SK-N-MC (cell line): ENCODE measurements at regions not wholly inside any gene's neighbourhood (a gene's known extent, or its start where the extent isn't known, plus 50 kb on each side); places are given as distances from the start of the nearest gene placed in this dataset.

ENCODE experiments used
- DNase-seq: peaks from one replicate; pipeline ENCODE4 v3.0.0-alpha.2; 2011; ENCODE audit warnings: low read depth, low spot score
- H3K27ac ChIP-seq: fragments of 200-600 bp; sonication (generic); 2 replicates; pipeline ENCODE4 v1.5.1; 2016; ENCODE audit warnings: mixed run types
- H3K36me3 ChIP-seq: fragments of 200-600 bp; sonication (generic); 2 replicates; pipeline ENCODE4 v1.6.1; 2017; ENCODE audit warnings: antibody characterized with exemption, low read length, mixed read lengths; ENCODE audit not compliant: insufficient read depth
- H3K4me3 ChIP-seq: fragments of 200-600 bp; sonication (generic); 2 replicates; pipeline ENCODE4 v1.5.1; 2016
- H3K9ac ChIP-seq: fragments of 200-600 bp; sonication (generic); 2 replicates; pipeline ENCODE4 v1.8.0; 2017; ENCODE audit warnings: mixed run types, mixed read lengths; ENCODE audit not compliant: insufficient read length
- H3K9me3 ChIP-seq: fragments of 200-600 bp; sonication (generic); 2 replicates; pipeline ENCODE4 v1.6.1; 2017; ENCODE audit warnings: low read depth, mild to moderate bottlenecking, antibody characterized with exemption, low read length, moderate library complexity, mixed read lengths
- EZH2 ChIP-seq: fragments of 200-600 bp; sonication (generic); IDR thresholded peaks from one replicate; pipeline ENCODE4 v1.6.1; 2017; ENCODE audit warnings: antibody characterized with exemption
- FOXP2 ChIP-seq: optimal IDR thresholded peaks from 2 replicates; pipeline ENCODE3; 2011; ENCODE audit warnings: mild to moderate bottlenecking, moderate library complexity; ENCODE audit not compliant: insufficient read depth; ENCODE audit errors: extremely low read length, control extremely low read depth
- POLR2AphosphoS5 ChIP-seq: IDR thresholded peaks from 2 replicates; pipeline ENCODE4 v1.6.1; 2012; ENCODE audit warnings: mild to moderate bottlenecking, low read depth, low read length, borderline replicate concordance

- TF ChIP-seq POLR2AphosphoS5, result no peak
- TF ChIP-seq FOXP2, result no peak
- no peak for TF ChIP-seq EZH2
- no peaks in the 10 kb centered on the region for H3K36me3 ChIP-seq
- no peak for DNase-seq
Measured at GRCh38 chr13:47281991-47282390, 385.1 kb upstream of the HTR2A start.

GRCh38 chr13:47279920-47280319, 383.1 kb upstream of the HTR2A start:
- DNase-seq, result no peak
- Histone ChIP-seq H3K36me3 (no peaks in the 10 kb centered on the region), H3K9me3 (no peaks in the 10 kb centered on the region), H3K4me3 (no peak overlapping the region), H3K9ac (no peak overlapping the region), H3K27ac (no peak overlapping the region)
- no peak for TF ChIP-seq POLR2AphosphoS5
- TF ChIP-seq FOXP2, result no peak
- no peak for TF ChIP-seq EZH2

More at GRCh38 chr13:47281991-47282390, 385.1 kb upstream of the HTR2A start:
- no peak overlapping the region for H3K9ac ChIP-seq
- H3K9me3 ChIP-seq, result no peaks in the 10 kb centered on the region
- no peak overlapping the region for H3K4me3 ChIP-seq
- H3K27ac ChIP-seq, result no peak overlapping the region

GRCh38 chr13:47277774-47278173, 380.9 kb upstream of the HTR2A start:
- DNase-seq, result no peak
- Histone ChIP-seq H3K9ac (no peak overlapping the region), H3K4me3 (no peak overlapping the region), H3K27ac (no peak overlapping the region), H3K36me3 (no peaks in the 10 kb centered on the region), H3K9me3 (no peaks in the 10 kb centered on the region)
- no peak for TF ChIP-seq POLR2AphosphoS5
- TF ChIP-seq EZH2, result no peak
- no peak for TF ChIP-seq FOXP2

- no peaks in the 10 kb centered on the region for H3K9me3 ChIP-seq
- DNase-seq, result no peak
- TF ChIP-seq FOXP2 (no peak), POLR2AphosphoS5 (no peak)
- H3K27ac ChIP-seq, result no peak overlapping the region
- H3K36me3 ChIP-seq, result no peaks in the 10 kb centered on the region
- H3K9ac ChIP-seq, result no peak overlapping the region
- H3K4me3 ChIP-seq, result no peak overlapping the region
Measured at GRCh38 chr13:47268270-47268669, 371.4 kb upstream of the HTR2A start.

GRCh38 chr13:47258384-47258783, 361.5 kb upstream of the HTR2A start:
- Histone ChIP-seq H3K9me3 (no peaks in the 10 kb centered on the region), H3K4me3 (no peak overlapping the region), H3K27ac (no peak overlapping the region), H3K9ac (no peak overlapping the region), H3K36me3 (no peaks in the 10 kb centered on the region)
- no peak for DNase-seq
- TF ChIP-seq EZH2 (no peak), FOXP2 (no peak), POLR2AphosphoS5 (no peak)

- H3K9me3 ChIP-seq, result no peaks in the 10 kb centered on the region
- H3K36me3 ChIP-seq, result no peaks in the 10 kb centered on the region
- no peak overlapping the region for H3K27ac ChIP-seq
- H3K4me3 ChIP-seq, result no peak overlapping the region
- no peak overlapping the region for H3K9ac ChIP-seq
- no peak for DNase-seq
- TF ChIP-seq EZH2 (no peak), FOXP2 (no peak), POLR2AphosphoS5 (no peak)
Measured at GRCh38 chr13:47256618-47257017, 359.8 kb upstream of the HTR2A start.

- Histone ChIP-seq H3K4me3 (no peak overlapping the region), H3K9me3 (no peaks in the 10 kb centered on the region), H3K27ac (no peak overlapping the region), H3K36me3 (no peaks in the 10 kb centered on the region), H3K9ac (no peak overlapping the region)
- DNase-seq, result no peak
- TF ChIP-seq EZH2 (no peak), POLR2AphosphoS5 (no peak), FOXP2 (no peak)
Measured at GRCh38 chr13:47252627-47253026, 355.8 kb upstream of the HTR2A start.

GRCh38 chr13:47251771-47252170, 354.9 kb upstream of the HTR2A start:
- H3K9me3 ChIP-seq, result no peaks in the 10 kb centered on the region
- H3K9ac ChIP-seq, result no peak overlapping the region
- H3K27ac ChIP-seq, result no peak overlapping the region
- no peak overlapping the region for H3K4me3 ChIP-seq
- TF ChIP-seq FOXP2, result no peak
- TF ChIP-seq EZH2, result no peak
- TF ChIP-seq POLR2AphosphoS5, result no peak
- H3K36me3 ChIP-seq, result no peaks in the 10 kb centered on the region
- no peak for DNase-seq

GRCh38 chr13:47250146-47250545, 353.3 kb upstream of the HTR2A start:
- Histone ChIP-seq H3K36me3 (no peaks in the 10 kb centered on the region), H3K4me3 (no peak overlapping the region), H3K9ac (no peak overlapping the region), H3K9me3 (no peaks in the 10 kb centered on the region), H3K27ac (no peak overlapping the region)
- DNase-seq, result no peak
- no peak for TF ChIP-seq EZH2
- no peak for TF ChIP-seq FOXP2
- TF ChIP-seq POLR2AphosphoS5, result no peak

GRCh38 chr13:47249266-47249665, 352.4 kb upstream of the HTR2A start:
- no peak for DNase-seq
- no peak overlapping the region for H3K4me3 ChIP-seq
- no peaks in the 10 kb centered on the region for H3K36me3 ChIP-seq
- H3K9me3 ChIP-seq, result no peaks in the 10 kb centered on the region
- no peak overlapping the region for H3K9ac ChIP-seq
- no peak for TF ChIP-seq EZH2
- TF ChIP-seq FOXP2, result no peak
- no peak for TF ChIP-seq POLR2AphosphoS5
- H3K27ac ChIP-seq, result no peak overlapping the region
